ENCODE measurements at regions not wholly inside any gene's neighbourhood (a gene's known extent, or its start where the extent isn't known, plus 50 kb on each side); places are given as distances from the start of the nearest gene placed in this dataset.

- TF ChIP-seq ZNF425 (CRISPR knock-in tag; conservative IDR thresholded peaks at IDR 0.05) = no peak
- TF ChIP-seq ATF6 (CRISPR knock-in tag; IDR thresholded peaks at IDR 0.05) = no peak
- no peak for TF ChIP-seq ZNF532 (CRISPR knock-in tag; IDR thresholded peaks at IDR 0.05; ENCODE audit: borderline replicate concordance)
- no peak for TF ChIP-seq ZNF263 (CRISPR knock-in tag; IDR thresholded peaks at IDR 0.05; ENCODE audit: low read depth)
- TF ChIP-seq ATF1 (CRISPR knock-in tag; IDR thresholded peaks at IDR 0.05) = no peak
- no peak for TF ChIP-seq ATF2 (CRISPR knock-in tag; IDR thresholded peaks at IDR 0.05; ENCODE audit: borderline replicate concordance, low read depth)
- TF ChIP-seq GTF2I (CRISPR knock-in tag; conservative IDR thresholded peaks at IDR 0.05) = no peak
- TF ChIP-seq MAX (CRISPR knock-in tag; IDR thresholded peaks at IDR 0.05) = no peak
- TF ChIP-seq IRF1 (CRISPR knock-in tag; IDR thresholded peaks at IDR 0.05) = no peak
- no peak for TF ChIP-seq PRDM15 (CRISPR knock-in tag; IDR thresholded peaks at IDR 0.05)
- no peak for TF ChIP-seq SOX15 (CRISPR knock-in tag; IDR thresholded peaks at IDR 0.05)
Observed at GRCh38 chr11:122334546-122335339, 218.7 kb upstream of the BLID start (continued).

Measured in WTC11 (cell line).